Lower lobe of right lung (tissue), 2 donors: ENCODE measurements at regions not wholly inside any gene's neighbourhood (a gene's known extent, or its start where the extent isn't known, plus 50 kb on each side); places are given as distances from the start of the nearest gene placed in this dataset.

Experiments
- ATAC-seq, 2 donors: fragments of 200-7000 bp; cut with Tn5 transposase; one replicate each; pipeline ENCODE4 v1.9.1; 2020 to 2022; ENCODE audit warnings: mild to moderate bottlenecking in 2 of 2, moderate library complexity in 2 of 2
- DNase-seq: peaks from one replicate; pipeline ENCODE4 v3.0.0-alpha.2; 2020
- H3K27ac ChIP-seq: fragments of 200-600 bp; one replicate; pipeline ENCODE4 v1.8.0; 2022
- H3K27me3 ChIP-seq: fragments of 200-600 bp; one replicate; pipeline ENCODE4 v1.8.0; 2022; ENCODE audit warnings: low read depth
- H3K36me3 ChIP-seq: fragments of 200-600 bp; one replicate; pipeline ENCODE4 v1.8.0; 2022; ENCODE audit warnings: mild to moderate bottlenecking
- H3K4me1 ChIP-seq: fragments of 200-600 bp; one replicate; pipeline ENCODE4 v1.8.0; 2022
- H3K4me3 ChIP-seq: fragments of 200-600 bp; one replicate; pipeline ENCODE4 v1.8.0; 2022; ENCODE audit warnings: mild to moderate bottlenecking
- H3K9me3 ChIP-seq: fragments of 200-600 bp; one replicate; pipeline ENCODE4 v1.8.0; 2022
- CTCF ChIP-seq: fragments of 200-600 bp; IDR thresholded peaks from one replicate; pipeline ENCODE4 v1.8.0; 2022; ENCODE audit warnings: antibody characterized with exemption, mild to moderate bottlenecking
- intact Hi-C: fragments of 100-400 bp; cut with DNase I; formaldehyde crosslinking; loops from one replicate; pipeline ENCODE4 v1.11.0; 2022
- donor health status: DM: no; HTN: yes; CAD: no; lungs with severe emphysema.

- peaks cover 4% of the 10 kb centered on the region for H3K27me3 ChIP-seq
- no peak overlapping the region for H3K4me3 ChIP-seq
- no peak for DNase-seq
- no peaks in the 10 kb centered on the region for H3K9me3 ChIP-seq
- no peak for TF ChIP-seq CTCF
- no peak overlapping the region for H3K27ac ChIP-seq
- no peak for ATAC-seq
- H3K36me3 ChIP-seq, result no peaks in the 10 kb centered on the region
- intact Hi-C loops, result no loop called here
- H3K4me1 ChIP-seq, result no peaks in the 10 kb centered on the region
These were observed 72.6 kb downstream of the SNRPE start for GRCh38 chr1:203934027-203934426.

GRCh38 chr1:203934651-203935050 lies 73.3 kb downstream of the SNRPE start:
- intact Hi-C loops, result no loop called here
- Histone ChIP-seq H3K4me1 (no peaks in the 10 kb centered on the region), H3K36me3 (no peaks in the 10 kb centered on the region), H3K4me3 (no peak overlapping the region), H3K27ac (no peak overlapping the region), H3K9me3 (no peaks in the 10 kb centered on the region), H3K27me3 (peaks cover 4% of the 10 kb centered on the region)
- no peak for DNase-seq
- no peak for TF ChIP-seq CTCF
- no peak for ATAC-seq

GRCh38 chr1:203935321-203935720 lies 73.9 kb downstream of the SNRPE start:
- ATAC-seq, result no peak
- intact Hi-C loops, result no loop called here
- TF ChIP-seq CTCF, result no peak
- DNase-seq, result no peak
- H3K4me3 ChIP-seq, result no peak overlapping the region
- H3K36me3 ChIP-seq, result no peaks in the 10 kb centered on the region
- no peaks in the 10 kb centered on the region for H3K4me1 ChIP-seq
- H3K9me3 ChIP-seq, result no peaks in the 10 kb centered on the region
- H3K27ac ChIP-seq, result no peak overlapping the region
- peaks cover 4% of the 10 kb centered on the region for H3K27me3 ChIP-seq

- ATAC-seq, result no peak
- no peak for DNase-seq
- no peak for TF ChIP-seq CTCF
- Histone ChIP-seq H3K4me3 (no peak overlapping the region), H3K4me1 (no peaks in the 10 kb centered on the region), H3K36me3 (no peaks in the 10 kb centered on the region), H3K27ac (no peak overlapping the region), H3K27me3 (peaks cover 4% of the 10 kb centered on the region), H3K9me3 (no peaks in the 10 kb centered on the region)
- intact Hi-C loops, result no loop called here
These were observed 76.4 kb downstream of the SNRPE start for GRCh38 chr1:203937678-203938330.

GRCh38 chr1:203944651-203945404 lies 83.4 kb downstream of the SNRPE start:
- Histone ChIP-seq H3K9me3 (no peaks in the 10 kb centered on the region), H3K27me3 (no peaks in the 10 kb centered on the region), H3K27ac (no peak overlapping the region), H3K4me1 (no peaks in the 10 kb centered on the region), H3K4me3 (no peak overlapping the region), H3K36me3 (no peaks in the 10 kb centered on the region)
- intact Hi-C loops, result no loop called here
- DNase-seq, result no peak
- TF ChIP-seq CTCF, result no peak
- no peak for ATAC-seq
